GM19372 (cell line): ENCODE measurements at regions not wholly inside any gene's neighbourhood (a gene's known extent, or its start where the extent isn't known, plus 50 kb on each side); places are given as distances from the start of the nearest gene placed in this dataset.
"Not testable (repeated sequence)": the region's sequence is repeated elsewhere in the genome, so short reads cannot be mapped to it uniquely, and the experiment has no call there.

Experiments
- ATAC-seq: cut with Tn5 transposase; IDR thresholded peaks from one replicate; pipeline ENCODE4 v1.9.1; 2021; ENCODE audit warnings: mild to moderate bottlenecking, low read depth, moderate library complexity; ENCODE audit not compliant: unreplicated experiment

- no peak for ATAC-seq
These were observed 434.2 kb downstream of the BCKDHB start for GRCh38 chr6:80540700-80541099.

GRCh38 chr6:80537118-80537972, 430.9 kb downstream of the BCKDHB start:
- ATAC-seq: no peak

GRCh38 chr6:80535914-80536565, 429.6 kb downstream of the BCKDHB start:
- no peak for ATAC-seq

GRCh38 chr6:80531681-80532619, 425.5 kb downstream of the BCKDHB start:
- no peak for ATAC-seq

GRCh38 chr6:80530103-80530502, 423.6 kb downstream of the BCKDHB start:
- ATAC-seq: no peak

- no peak for ATAC-seq
These were observed 421.6 kb downstream of the BCKDHB start for GRCh38 chr6:80528115-80528514.

GRCh38 chr6:80527552-80528052, 421.1 kb downstream of the BCKDHB start:
- ATAC-seq: no peak

- ATAC-seq: no peak
These were observed 417.1 kb downstream of the BCKDHB start for GRCh38 chr6:80523531-80523997.

- ATAC-seq: no peak
These were observed 416.5 kb downstream of the BCKDHB start for GRCh38 chr6:80523010-80523409.

- no peak for ATAC-seq
These were observed 416.1 kb downstream of the BCKDHB start for GRCh38 chr6:80522576-80522975.

GRCh38 chr6:80519811-80520594, 413.5 kb downstream of the BCKDHB start:
- ATAC-seq: no peak

- no peak for ATAC-seq
These were observed 411.1 kb downstream of the BCKDHB start for GRCh38 chr6:80517525-80517924.

- not testable (repeated sequence) for ATAC-seq
These were observed 404.1 kb downstream of the BCKDHB start for GRCh38 chr6:80510521-80510920.

- ATAC-seq: no peak
These were observed 402.6 kb downstream of the BCKDHB start for GRCh38 chr6:80508885-80509630.

- ATAC-seq: no peak
These were observed 398.4 kb downstream of the BCKDHB start for GRCh38 chr6:80504882-80505281.

- ATAC-seq: no peak
These were observed 397.2 kb downstream of the BCKDHB start for GRCh38 chr6:80503660-80504059.

GRCh38 chr6:80502871-80503270, 396.4 kb downstream of the BCKDHB start:
- ATAC-seq: no peak

GRCh38 chr6:80501636-80502035, 395.2 kb downstream of the BCKDHB start:
- no peak for ATAC-seq
